ENCODE measurements at regions not wholly inside any gene's neighbourhood (a gene's known extent, or its start where the extent isn't known, plus 50 kb on each side); places are given as distances from the start of the nearest gene placed in this dataset.

- no peak for TF ChIP-seq ARNT (IDR thresholded peaks at IDR 0.05)
- no peak for TF ChIP-seq FOXM1 (IDR thresholded peaks at IDR 0.05; ENCODE audit: borderline replicate concordance)
- no peak for TF ChIP-seq HDGF (IDR thresholded peaks at IDR 0.05; ENCODE audit: borderline replicate concordance)
- no peak for TF ChIP-seq LEF1 (IDR thresholded peaks at IDR 0.05; ENCODE audit: borderline replicate concordance)
- no peak for TF ChIP-seq FOXK2 (IDR thresholded peaks at IDR 0.05)
- TF ChIP-seq BHLHE40 (IDR thresholded peaks at IDR 0.05; ENCODE audit: borderline replicate concordance), result no peak
- TF ChIP-seq ZNF384 (IDR thresholded peaks at IDR 0.05), result no peak
- no peak for TF ChIP-seq SUZ12 (IDR thresholded peaks at IDR 0.05)
These were observed 67.6 kb upstream of the GYPA start for GRCh38 chr4:144208074-144208473.

Data from HEK293T (cell line).